ENCODE measurements at regions not wholly inside any gene's neighbourhood (a gene's known extent, or its start where the extent isn't known, plus 50 kb on each side); places are given as distances from the start of the nearest gene placed in this dataset.

DNA sequence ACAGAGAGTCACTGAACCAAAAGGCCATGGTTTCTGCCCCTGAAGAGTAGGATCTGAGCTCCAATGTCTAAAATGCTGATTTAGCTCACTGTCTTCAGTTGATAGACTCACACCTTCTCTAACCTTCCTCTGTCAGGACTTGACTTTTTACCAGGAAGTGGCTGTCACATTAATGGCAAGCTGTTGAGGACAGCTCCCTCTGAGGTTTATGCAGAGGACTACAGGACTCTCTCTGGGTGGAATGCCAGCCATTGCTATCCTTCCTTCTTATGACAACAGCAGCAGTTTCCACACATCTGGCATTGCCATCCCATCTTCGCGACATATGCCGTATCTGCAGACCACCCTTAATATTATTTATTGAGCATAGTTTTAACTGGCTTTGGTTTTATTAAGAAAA lies 103.8 kb upstream of the PRICKLE2 start:
- WGBS, 2 donors, result 84 to 95% methylated on average over 3 of the region's 3 CpGs
- Histone ChIP-seq H3K27ac (no peak overlapping the region), H3K4me1 (no peaks in the 10 kb centered on the region), H3K27me3 (no peaks in the 10 kb centered on the region), H3K36me3 (no peaks in the 10 kb centered on the region), H3K4me3 (no peak overlapping the region), H3K9me3 (no peaks in the 10 kb centered on the region)
- DNase-seq (ENCODE audit: low spot score in 2 of 2), result no peak
- TF ChIP-seq POLR2A (IDR thresholded peaks at IDR 0.05) (no peak), CTCF (IDR thresholded peaks at IDR 0.05) (no peak), EP300 (IDR thresholded peaks at IDR 0.05) (no peak)

DNA sequence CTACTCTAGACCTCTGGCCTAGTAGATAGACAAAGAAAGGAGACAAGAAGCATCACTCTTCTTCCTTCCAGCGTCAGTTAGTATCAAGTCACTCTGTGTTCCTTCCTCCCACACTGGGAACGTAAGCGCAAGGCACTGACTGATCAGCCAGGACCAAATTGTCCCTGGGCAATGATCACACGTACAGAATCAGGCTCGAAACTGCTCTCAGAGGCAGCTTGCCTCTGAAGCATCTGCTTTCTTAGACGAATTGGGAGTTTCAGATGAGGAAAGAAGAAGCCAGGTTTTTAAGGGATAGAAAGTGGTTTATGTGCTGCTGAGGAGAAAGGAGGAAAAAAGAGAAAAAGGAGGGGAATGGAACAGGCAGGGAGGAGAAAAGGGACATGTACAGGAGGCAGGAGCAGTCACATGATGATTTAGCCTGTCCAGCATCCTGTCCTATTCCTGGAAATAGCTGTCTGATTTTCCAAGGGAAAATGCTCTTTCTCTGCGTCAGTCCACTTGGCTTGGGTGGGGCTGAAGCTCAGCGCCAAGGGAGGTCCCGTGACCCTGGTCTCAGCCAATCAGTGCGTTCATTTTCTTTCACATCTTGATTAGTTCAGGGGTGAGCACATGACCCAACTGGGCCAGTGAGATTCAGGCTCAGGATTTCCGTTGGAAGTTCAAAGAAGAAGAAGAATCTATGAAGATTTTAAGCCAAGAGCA lies 102.0 kb upstream of the PRICKLE2 start:
- peak overlapping the region; percentile 36 to 81 (median 52) for H3K27ac ChIP-seq
- peak; percentile 40 to 70 for DNase-seq (ENCODE audit: low spot score in 2 of 2)

GRCh38 chr3:64321747-64322146 lies 96.5 kb upstream of the PRICKLE2 start:
- WGBS, 2 donors, result 17 to 29% methylated on average over 1 of the region's 1 CpG
- no peak for TF ChIP-seq CTCF (IDR thresholded peaks at IDR 0.05)
- TF ChIP-seq EP300 (IDR thresholded peaks at IDR 0.05), result no peak
- TF ChIP-seq POLR2A (IDR thresholded peaks at IDR 0.05), result no peak
- peaks cover 0 to 9% (median 0%) of the 10 kb centered on the region in 4 donors for H3K4me1 ChIP-seq
- no peak overlapping the region for H3K27ac ChIP-seq
- no peaks in the 10 kb centered on the region for H3K27me3 ChIP-seq
- no peak for DNase-seq (ENCODE audit: low spot score in 2 of 2)
- no peaks in the 10 kb centered on the region for H3K9me3 ChIP-seq
- no peak overlapping the region for H3K4me3 ChIP-seq
- H3K36me3 ChIP-seq, result no peaks in the 10 kb centered on the region

More for the DNA sequence above, 102.0 kb upstream of the PRICKLE2 start:
- H3K4me1 ChIP-seq, result no peaks in the 10 kb centered on the region
- H3K9me3 ChIP-seq, result no peaks in the 10 kb centered on the region
- TF ChIP-seq EP300 (IDR thresholded peaks at IDR 0.05) (peak; percentile 49 to 60), CTCF (IDR thresholded peaks at IDR 0.05) (no peak)
- WGBS, 2 donors, result 74 to 77% methylated on average over 11 of the region's 11 CpGs
- no peak overlapping the region for H3K4me3 ChIP-seq
- no peaks in the 10 kb centered on the region for H3K36me3 ChIP-seq
- no peaks in the 10 kb centered on the region for H3K27me3 ChIP-seq

DNA sequence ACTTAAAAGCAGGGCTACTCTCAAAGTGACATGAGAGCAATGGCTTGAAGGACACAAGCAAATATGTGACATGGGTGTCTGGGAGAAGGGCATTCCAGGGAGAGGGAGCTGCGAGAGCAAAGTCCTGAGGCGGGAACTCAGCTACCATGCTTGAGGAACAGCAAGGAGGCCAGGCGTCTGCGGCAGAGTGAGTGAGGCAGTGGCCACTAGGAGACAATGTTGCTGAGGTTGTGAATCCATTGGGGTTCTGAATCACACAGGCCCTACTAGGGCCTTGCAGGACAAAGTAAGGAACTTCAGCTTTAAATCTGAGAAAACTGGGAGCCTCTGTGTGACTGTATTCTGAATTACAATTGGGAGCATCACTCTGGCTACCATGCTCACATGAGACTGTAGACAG lies 94.1 kb upstream of the PRICKLE2 start:
- Histone ChIP-seq H3K9me3 (no peaks in the 10 kb centered on the region), H3K27ac (no peak overlapping the region), H3K4me3 (no peak overlapping the region), H3K4me1 (peaks cover 0 to 9% (median 0%) of the 10 kb centered on the region in 4 donors), H3K27me3 (no peaks in the 10 kb centered on the region), H3K36me3 (no peaks in the 10 kb centered on the region)
- 94% methylated on average over 4 of the region's 4 CpGs for WGBS, 2 donors
- no peak for DNase-seq (ENCODE audit: low spot score in 2 of 2)
- TF ChIP-seq POLR2A (IDR thresholded peaks at IDR 0.05) (no peak), EP300 (IDR thresholded peaks at IDR 0.05) (no peak), CTCF (IDR thresholded peaks at IDR 0.05) (no peak)

DNA sequence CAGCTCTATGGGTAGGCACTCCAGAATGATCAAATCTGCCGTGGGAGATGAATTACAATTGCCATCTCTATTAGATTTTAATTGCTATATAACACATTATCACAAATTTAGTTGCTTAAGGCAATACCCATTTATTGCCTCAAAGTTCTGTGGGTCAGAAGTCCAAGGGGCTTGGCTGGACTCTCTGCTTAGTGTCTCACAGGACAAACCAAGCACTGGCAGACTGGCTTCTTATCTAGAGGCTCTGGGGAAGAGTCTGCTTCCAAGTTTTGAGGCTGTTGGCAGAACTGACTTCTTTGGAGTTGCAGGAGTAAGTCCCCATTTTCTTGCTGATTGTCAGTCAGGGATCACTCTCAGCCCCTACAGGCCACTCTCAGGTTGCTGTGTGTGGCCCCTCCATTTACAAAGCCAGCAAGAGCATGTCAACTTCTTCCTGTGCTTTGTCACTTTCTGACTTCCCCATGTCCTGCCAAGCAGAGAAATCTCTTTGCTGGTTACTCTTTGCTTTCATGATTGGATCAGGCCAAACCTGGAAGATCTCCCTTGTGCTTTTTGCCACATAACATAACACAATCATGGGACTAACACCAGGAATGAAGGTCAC lies 93.5 kb upstream of the PRICKLE2 start:
- H3K9me3 ChIP-seq, result no peaks in the 10 kb centered on the region
- WGBS, 2 donors, result 80 to 91% methylated on average over 1 of the region's 1 CpG
- H3K27ac ChIP-seq, result no peak overlapping the region
- TF ChIP-seq POLR2A (IDR thresholded peaks at IDR 0.05), result no peak
- no peak for TF ChIP-seq CTCF (IDR thresholded peaks at IDR 0.05)
- TF ChIP-seq EP300 (IDR thresholded peaks at IDR 0.05), result no peak
- no peaks in the 10 kb centered on the region for H3K27me3 ChIP-seq
- peaks cover 0 to 9% (median 0%) of the 10 kb centered on the region in 4 donors for H3K4me1 ChIP-seq
- no peak overlapping the region for H3K4me3 ChIP-seq
- no peaks in the 10 kb centered on the region for H3K36me3 ChIP-seq
- DNase-seq (ENCODE audit: low spot score in 2 of 2), result no peak

Data from tibial nerve (tissue), 4 donors.